GM23338 (cell line): ENCODE measurements at regions not wholly inside any gene's neighbourhood (a gene's known extent, or its start where the extent isn't known, plus 50 kb on each side); places are given as distances from the start of the nearest gene placed in this dataset.

Experiments used
- ATAC-seq: fragments of 200-7000 bp; cut with Tn5 transposase; 3 replicates; pipeline ENCODE4 v1.9.1; 2020
- DNase-seq: peaks from one replicate; pipeline ENCODE4 v3.0.0-alpha.2; 2015; ENCODE audit warnings: low spot score
- H2AFZ ChIP-seq: fragments of 200-600 bp; sonication (generic); 2 replicates; pipeline ENCODE4 v1.8.0; 2016; ENCODE audit warnings: antibody characterized with exemption, mild to moderate bottlenecking, moderate library complexity
- H3F3A ChIP-seq: fragments of 200-600 bp; sonication (generic); replicated peaks from 2 replicates; pipeline ENCODE4 v1.8.0; 2017; ENCODE audit warnings: antibody characterized with exemption, mixed run types, low read depth
- H3K27ac ChIP-seq: fragments of 200-600 bp; sonication (generic); 2 replicates; pipeline ENCODE4 v1.6.1; 2016; ENCODE audit warnings: low read depth
- H3K27me3 ChIP-seq: fragments of 200-600 bp; sonication (generic); 2 replicates; pipeline ENCODE4 v1.8.0; 2016; ENCODE audit warnings: mild to moderate bottlenecking, mixed run types, moderate library complexity; ENCODE audit not compliant: insufficient read depth
- H3K36me3 ChIP-seq: fragments of 200-600 bp; sonication (generic); 2 replicates; pipeline ENCODE4 v1.8.0; 2016; ENCODE audit warnings: mild to moderate bottlenecking; ENCODE audit not compliant: insufficient read depth
- H3K4me1 ChIP-seq: fragments of 200-600 bp; sonication (generic); 2 replicates; pipeline ENCODE4 v1.8.0; 2016; ENCODE audit warnings: mild to moderate bottlenecking, moderate library complexity; ENCODE audit not compliant: insufficient read depth
- H3K4me2 ChIP-seq: fragments of 200-600 bp; sonication (generic); 2 replicates; pipeline ENCODE4 v1.7.1; 2017; ENCODE audit warnings: mixed run types
- H3K4me3 ChIP-seq: fragments of 200-600 bp; sonication (generic); 2 replicates; pipeline ENCODE4 v1.6.1; 2016; ENCODE audit warnings: mixed run types
- H3K79me2 ChIP-seq: fragments of 200-600 bp; sonication (generic); replicated peaks from 2 replicates; pipeline ENCODE4 v1.8.0; 2017; ENCODE audit warnings: mild to moderate bottlenecking; ENCODE audit not compliant: insufficient read depth
- H3K9me2 ChIP-seq: fragments of 200-600 bp; sonication (generic); 2 replicates; pipeline ENCODE4 v1.8.0; 2017; ENCODE audit not compliant: insufficient read depth
- H4K20me1 ChIP-seq: fragments of 200-600 bp; sonication (generic); replicated peaks from 2 replicates; pipeline ENCODE4 v1.8.0; 2017; ENCODE audit warnings: mild to moderate bottlenecking; ENCODE audit not compliant: insufficient read depth
- H3K27ac Mint-ChIP-seq: 2 replicates; pipeline ENCODE4 v1.8.0; 2020; ENCODE audit warnings: inconsistent platforms, mild to moderate bottlenecking, moderate library complexity, mixed read lengths
- H3K27me3 Mint-ChIP-seq: 3 replicates; pipeline ENCODE4 v1.8.0; 2022; ENCODE audit warnings: low read depth, mild to moderate bottlenecking, moderate library complexity, mixed read lengths, inconsistent platforms; ENCODE audit not compliant: insufficient read depth, poor library complexity
- H3K36me3 Mint-ChIP-seq: 3 replicates; pipeline ENCODE4 v1.8.0; 2021; ENCODE audit warnings: low read depth, mild to moderate bottlenecking, inconsistent platforms, moderate library complexity, mixed read lengths
- H3K4me1 Mint-ChIP-seq: 3 replicates; pipeline ENCODE4 v1.8.0; 2020; ENCODE audit warnings: mild to moderate bottlenecking, inconsistent platforms, mixed read lengths
- H3K4me3 Mint-ChIP-seq: 3 replicates; pipeline ENCODE4 v1.8.0; 2021; ENCODE audit warnings: moderate library complexity, mild to moderate bottlenecking, inconsistent platforms, mixed read lengths
- H3K9me3 Mint-ChIP-seq: 3 replicates; pipeline ENCODE4 v1.8.0; 2020; ENCODE audit warnings: moderate library complexity, mild to moderate bottlenecking, inconsistent platforms, mixed read lengths
- CREB1 ChIP-seq: fragments of 250-450 bp; sonication (Bioruptor Pico); IDR thresholded peaks from 2 replicates; pipeline ENCODE4 v1.5.0; 2020; ENCODE audit warnings: low read depth, mild to moderate bottlenecking, moderate library complexity
- EZH2 ChIP-seq: fragments of 200-600 bp; sonication (generic); IDR thresholded peaks from one replicate; pipeline ENCODE4 v1.8.0; 2017; ENCODE audit warnings: antibody characterized with exemption, mild to moderate bottlenecking, low read depth; ENCODE audit not compliant: unreplicated experiment
- EZH2phosphoT487 ChIP-seq: fragments of 200-600 bp; sonication (generic); IDR thresholded peaks from one replicate; pipeline ENCODE4 v1.8.1; 2018; ENCODE audit warnings: antibody characterized with exemption; ENCODE audit not compliant: unreplicated experiment
- JUNB ChIP-seq: IDR thresholded peaks from one replicate; pipeline ENCODE4 v1.6.1; 2016; ENCODE audit warnings: antibody characterized with exemption; ENCODE audit not compliant: unreplicated experiment
- NANOG ChIP-seq: IDR thresholded peaks from 2 replicates; pipeline ENCODE4 v1.6.1; 2016; ENCODE audit warnings: antibody characterized with exemption, borderline replicate concordance
- POLR2AphosphoS5 ChIP-seq: IDR thresholded peaks from 2 replicates; pipeline ENCODE4 v1.6.1; 2016; ENCODE audit warnings: antibody characterized with exemption, low read depth
- STAT1 ChIP-seq: IDR thresholded peaks from one replicate; pipeline ENCODE4 v1.6.1; 2016; ENCODE audit warnings: antibody characterized with exemption; ENCODE audit not compliant: unreplicated experiment
- ZNF114 ChIP-seq: fragments of 250-450 bp; sonication (Bioruptor Pico); IDR thresholded peaks from 2 replicates; pipeline ENCODE4 v1.5.0; 2020; ENCODE audit warnings: mild to moderate bottlenecking, moderate library complexity
- ZNF331 ChIP-seq: fragments of 250-450 bp; sonication (Bioruptor Pico); IDR thresholded peaks from 2 replicates; pipeline ENCODE4 v1.5.0; 2020; ENCODE audit warnings: low read depth, mild to moderate bottlenecking, moderate library complexity
- TF ChIP-seq, protein P1 (sequence below): IDR thresholded peaks from one replicate; pipeline ENCODE4 v1.6.1; 2018; ENCODE audit warnings: antibody characterized with exemption; ENCODE audit not compliant: unreplicated experiment
- TF ChIP-seq, protein P2 (sequence below), 2 experiments: fragments of 200-600 bp in 1 of 2; sonication (generic) in 1 of 2; conservative IDR thresholded peaks; 2 replicates each; pipeline versions ENCODE4 v1.5.1 to v1.6.1; 2016 to 2017; ENCODE audit warnings: antibody characterized with exemption in 2 of 2, low read depth in 2 of 2, mild to moderate bottlenecking in 2 of 2, moderate library complexity in 1 of 2
- TF ChIP-seq, protein P3 (sequence below): fragments of 250-450 bp; sonication (Bioruptor Pico); IDR thresholded peaks from 2 replicates; pipeline ENCODE4 v1.5.0; 2020; ENCODE audit warnings: mild to moderate bottlenecking, moderate library complexity
- TF ChIP-seq, protein P4 (sequence below): IDR thresholded peaks from 2 replicates; pipeline ENCODE4 v1.6.1; 2016; ENCODE audit warnings: antibody characterized with exemption

DNA sequence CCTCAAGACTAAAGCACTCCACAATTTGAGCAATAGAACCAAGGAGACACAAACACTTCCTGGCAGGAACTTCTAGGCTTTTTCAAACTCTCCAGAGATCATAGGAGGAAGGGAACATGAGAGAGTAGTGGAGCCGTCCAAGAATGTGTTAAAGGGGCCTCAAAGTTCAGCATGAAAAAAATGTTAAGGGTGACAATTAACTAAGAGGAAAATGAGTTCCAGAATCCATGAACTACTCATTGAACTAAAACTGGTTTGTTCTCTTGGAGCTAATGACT, 122.0 kb downstream of the WIF1 start:
- 0 out of 2 replicates have a peak overlapping the region, but pooled peaks have one; percentile 7 for H2AFZ ChIP-seq
- TF ChIP-seq POLR2AphosphoS5 (no peak), EZH2phosphoT487 (no peak), CREB1 (no peak), STAT1 (no peak), NANOG (no peak), JUNB (no peak), EZH2 (no peak), ZNF114 (no peak), ZNF331 (CRISPR knock-in tag) (no peak)
- TF ChIP-seq, protein P1, sequence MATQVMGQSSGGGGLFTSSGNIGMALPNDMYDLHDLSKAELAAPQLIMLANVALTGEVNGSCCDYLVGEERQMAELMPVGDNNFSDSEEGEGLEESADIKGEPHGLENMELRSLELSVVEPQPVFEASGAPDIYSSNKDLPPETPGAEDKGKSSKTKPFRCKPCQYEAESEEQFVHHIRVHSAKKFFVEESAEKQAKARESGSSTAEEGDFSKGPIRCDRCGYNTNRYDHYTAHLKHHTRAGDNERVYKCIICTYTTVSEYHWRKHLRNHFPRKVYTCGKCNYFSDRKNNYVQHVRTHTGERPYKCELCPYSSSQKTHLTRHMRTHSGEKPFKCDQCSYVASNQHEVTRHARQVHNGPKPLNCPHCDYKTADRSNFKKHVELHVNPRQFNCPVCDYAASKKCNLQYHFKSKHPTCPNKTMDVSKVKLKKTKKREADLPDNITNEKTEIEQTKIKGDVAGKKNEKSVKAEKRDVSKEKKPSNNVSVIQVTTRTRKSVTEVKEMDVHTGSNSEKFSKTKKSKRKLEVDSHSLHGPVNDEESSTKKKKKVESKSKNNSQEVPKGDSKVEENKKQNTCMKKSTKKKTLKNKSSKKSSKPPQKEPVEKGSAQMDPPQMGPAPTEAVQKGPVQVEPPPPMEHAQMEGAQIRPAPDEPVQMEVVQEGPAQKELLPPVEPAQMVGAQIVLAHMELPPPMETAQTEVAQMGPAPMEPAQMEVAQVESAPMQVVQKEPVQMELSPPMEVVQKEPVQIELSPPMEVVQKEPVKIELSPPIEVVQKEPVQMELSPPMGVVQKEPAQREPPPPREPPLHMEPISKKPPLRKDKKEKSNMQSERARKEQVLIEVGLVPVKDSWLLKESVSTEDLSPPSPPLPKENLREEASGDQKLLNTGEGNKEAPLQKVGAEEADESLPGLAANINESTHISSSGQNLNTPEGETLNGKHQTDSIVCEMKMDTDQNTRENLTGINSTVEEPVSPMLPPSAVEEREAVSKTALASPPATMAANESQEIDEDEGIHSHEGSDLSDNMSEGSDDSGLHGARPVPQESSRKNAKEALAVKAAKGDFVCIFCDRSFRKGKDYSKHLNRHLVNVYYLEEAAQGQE = no peak
- TF ChIP-seq, protein P2, sequence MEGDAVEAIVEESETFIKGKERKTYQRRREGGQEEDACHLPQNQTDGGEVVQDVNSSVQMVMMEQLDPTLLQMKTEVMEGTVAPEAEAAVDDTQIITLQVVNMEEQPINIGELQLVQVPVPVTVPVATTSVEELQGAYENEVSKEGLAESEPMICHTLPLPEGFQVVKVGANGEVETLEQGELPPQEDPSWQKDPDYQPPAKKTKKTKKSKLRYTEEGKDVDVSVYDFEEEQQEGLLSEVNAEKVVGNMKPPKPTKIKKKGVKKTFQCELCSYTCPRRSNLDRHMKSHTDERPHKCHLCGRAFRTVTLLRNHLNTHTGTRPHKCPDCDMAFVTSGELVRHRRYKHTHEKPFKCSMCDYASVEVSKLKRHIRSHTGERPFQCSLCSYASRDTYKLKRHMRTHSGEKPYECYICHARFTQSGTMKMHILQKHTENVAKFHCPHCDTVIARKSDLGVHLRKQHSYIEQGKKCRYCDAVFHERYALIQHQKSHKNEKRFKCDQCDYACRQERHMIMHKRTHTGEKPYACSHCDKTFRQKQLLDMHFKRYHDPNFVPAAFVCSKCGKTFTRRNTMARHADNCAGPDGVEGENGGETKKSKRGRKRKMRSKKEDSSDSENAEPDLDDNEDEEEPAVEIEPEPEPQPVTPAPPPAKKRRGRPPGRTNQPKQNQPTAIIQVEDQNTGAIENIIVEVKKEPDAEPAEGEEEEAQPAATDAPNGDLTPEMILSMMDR (conservative IDR thresholded peaks at IDR 0.05; ENCODE audit: low read depth in 2 of 2) = no peak
- TF ChIP-seq, protein P3, sequence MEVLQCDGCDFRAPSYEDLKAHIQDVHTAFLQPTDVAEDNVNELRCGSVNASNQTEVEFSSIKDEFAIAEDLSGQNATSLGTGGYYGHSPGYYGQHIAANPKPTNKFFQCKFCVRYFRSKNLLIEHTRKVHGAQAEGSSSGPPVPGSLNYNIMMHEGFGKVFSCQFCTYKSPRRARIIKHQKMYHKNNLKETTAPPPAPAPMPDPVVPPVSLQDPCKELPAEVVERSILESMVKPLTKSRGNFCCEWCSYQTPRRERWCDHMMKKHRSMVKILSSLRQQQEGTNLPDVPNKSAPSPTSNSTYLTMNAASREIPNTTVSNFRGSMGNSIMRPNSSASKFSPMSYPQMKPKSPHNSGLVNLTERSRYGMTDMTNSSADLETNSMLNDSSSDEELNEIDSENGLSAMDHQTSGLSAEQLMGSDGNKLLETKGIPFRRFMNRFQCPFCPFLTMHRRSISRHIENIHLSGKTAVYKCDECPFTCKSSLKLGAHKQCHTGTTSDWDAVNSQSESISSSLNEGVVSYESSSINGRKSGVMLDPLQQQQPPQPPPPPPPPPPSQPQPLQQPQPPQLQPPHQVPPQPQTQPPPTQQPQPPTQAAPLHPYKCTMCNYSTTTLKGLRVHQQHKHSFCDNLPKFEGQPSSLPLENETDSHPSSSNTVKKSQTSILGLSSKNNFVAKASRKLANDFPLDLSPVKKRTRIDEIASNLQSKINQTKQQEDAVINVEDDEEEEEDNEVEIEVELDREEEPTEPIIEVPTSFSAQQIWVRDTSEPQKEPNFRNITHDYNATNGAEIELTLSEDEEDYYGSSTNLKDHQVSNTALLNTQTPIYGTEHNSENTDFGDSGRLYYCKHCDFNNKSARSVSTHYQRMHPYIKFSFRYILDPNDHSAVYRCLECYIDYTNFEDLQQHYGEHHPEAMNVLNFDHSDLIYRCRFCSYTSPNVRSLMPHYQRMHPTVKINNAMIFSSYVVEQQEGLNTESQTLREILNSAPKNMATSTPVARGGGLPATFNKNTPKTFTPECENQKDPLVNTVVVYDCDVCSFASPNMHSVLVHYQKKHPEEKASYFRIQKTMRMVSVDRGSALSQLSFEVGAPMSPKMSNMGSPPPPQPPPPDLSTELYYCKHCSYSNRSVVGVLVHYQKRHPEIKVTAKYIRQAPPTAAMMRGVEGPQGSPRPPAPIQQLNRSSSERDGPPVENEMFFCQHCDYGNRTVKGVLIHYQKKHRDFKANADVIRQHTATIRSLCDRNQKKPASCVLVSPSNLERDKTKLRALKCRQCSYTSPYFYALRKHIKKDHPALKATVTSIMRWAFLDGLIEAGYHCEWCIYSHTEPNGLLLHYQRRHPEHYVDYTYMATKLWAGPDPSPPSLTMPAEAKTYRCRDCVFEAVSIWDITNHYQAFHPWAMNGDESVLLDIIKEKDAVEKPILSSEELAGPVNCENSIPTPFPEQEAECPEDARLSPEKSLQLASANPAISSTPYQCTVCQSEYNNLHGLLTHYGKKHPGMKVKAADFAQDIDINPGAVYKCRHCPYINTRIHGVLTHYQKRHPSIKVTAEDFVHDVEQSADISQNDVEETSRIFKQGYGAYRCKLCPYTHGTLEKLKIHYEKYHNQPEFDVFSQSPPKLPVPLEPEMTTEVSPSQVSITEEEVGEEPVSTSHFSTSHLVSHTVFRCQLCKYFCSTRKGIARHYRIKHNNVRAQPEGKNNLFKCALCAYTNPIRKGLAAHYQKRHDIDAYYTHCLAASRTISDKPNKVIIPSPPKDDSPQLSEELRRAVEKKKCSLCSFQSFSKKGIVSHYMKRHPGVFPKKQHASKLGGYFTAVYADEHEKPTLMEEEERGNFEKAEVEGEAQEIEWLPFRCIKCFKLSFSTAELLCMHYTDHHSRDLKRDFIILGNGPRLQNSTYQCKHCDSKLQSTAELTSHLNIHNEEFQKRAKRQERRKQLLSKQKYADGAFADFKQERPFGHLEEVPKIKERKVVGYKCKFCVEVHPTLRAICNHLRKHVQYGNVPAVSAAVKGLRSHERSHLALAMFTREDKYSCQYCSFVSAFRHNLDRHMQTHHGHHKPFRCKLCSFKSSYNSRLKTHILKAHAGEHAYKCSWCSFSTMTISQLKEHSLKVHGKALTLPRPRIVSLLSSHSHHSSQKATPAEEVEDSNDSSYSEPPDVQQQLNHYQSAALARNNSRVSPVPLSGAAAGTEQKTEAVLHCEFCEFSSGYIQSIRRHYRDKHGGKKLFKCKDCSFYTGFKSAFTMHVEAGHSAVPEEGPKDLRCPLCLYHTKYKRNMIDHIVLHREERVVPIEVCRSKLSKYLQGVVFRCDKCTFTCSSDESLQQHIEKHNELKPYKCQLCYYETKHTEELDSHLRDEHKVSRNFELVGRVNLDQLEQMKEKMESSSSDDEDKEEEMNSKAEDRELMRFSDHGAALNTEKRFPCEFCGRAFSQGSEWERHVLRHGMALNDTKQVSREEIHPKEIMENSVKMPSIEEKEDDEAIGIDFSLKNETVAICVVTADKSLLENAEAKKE (CRISPR knock-in tag) = no peak
- TF ChIP-seq, protein P4, sequence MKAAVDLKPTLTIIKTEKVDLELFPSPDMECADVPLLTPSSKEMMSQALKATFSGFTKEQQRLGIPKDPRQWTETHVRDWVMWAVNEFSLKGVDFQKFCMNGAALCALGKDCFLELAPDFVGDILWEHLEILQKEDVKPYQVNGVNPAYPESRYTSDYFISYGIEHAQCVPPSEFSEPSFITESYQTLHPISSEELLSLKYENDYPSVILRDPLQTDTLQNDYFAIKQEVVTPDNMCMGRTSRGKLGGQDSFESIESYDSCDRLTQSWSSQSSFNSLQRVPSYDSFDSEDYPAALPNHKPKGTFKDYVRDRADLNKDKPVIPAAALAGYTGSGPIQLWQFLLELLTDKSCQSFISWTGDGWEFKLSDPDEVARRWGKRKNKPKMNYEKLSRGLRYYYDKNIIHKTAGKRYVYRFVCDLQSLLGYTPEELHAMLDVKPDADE = no peak
- no peak overlapping the region for H3K4me3 ChIP-seq
- Mint-ChIP-seq H3K4me3 (no peak overlapping the region), H3K4me1 (peaks cover 17% of the 10 kb centered on the region), H3K27me3 (peaks cover 7% of the 10 kb centered on the region), H3K9me3 (peaks cover 22% of the 10 kb centered on the region), H3K36me3 (peaks cover 18% of the 10 kb centered on the region), H3K27ac (no peak overlapping the region)
- H3K4me1 ChIP-seq = peaks cover 16% of the 10 kb centered on the region
- H3K4me2 ChIP-seq = no peak overlapping the region
- H3K79me2 ChIP-seq = no peaks in the 10 kb centered on the region
- no peaks in the 10 kb centered on the region for H3F3A ChIP-seq
- ATAC-seq (no peak), DNase-seq (no peak)
- no peaks in the 10 kb centered on the region for H4K20me1 ChIP-seq
- no peaks in the 10 kb centered on the region for H3K36me3 ChIP-seq
- H3K9me2 ChIP-seq = 0 out of 2 replicates have a peak, but pooled peaks cover 10% of the 10 kb centered on the region
- H3K27me3 ChIP-seq = peaks cover 7% of the 10 kb centered on the region
- no peak overlapping the region for H3K27ac ChIP-seq
